ENCODE measurements at regions not wholly inside any gene's neighbourhood (a gene's known extent, or its start where the extent isn't known, plus 50 kb on each side); places are given as distances from the start of the nearest gene placed in this dataset.

- no peak for DNase-seq
- Histone ChIP-seq H3K27me3 (ENCODE audit: low read depth) (no peaks in the 10 kb centered on the region), H3K9me3 (no peaks in the 10 kb centered on the region), H3K36me3 (no peaks in the 10 kb centered on the region), H3K4me3 (no peak overlapping the region), H3K27ac (peak overlapping the region; percentile 26), H3K4me1 (peaks cover 4% of the 10 kb centered on the region)
- TF ChIP-seq, protein P1, sequence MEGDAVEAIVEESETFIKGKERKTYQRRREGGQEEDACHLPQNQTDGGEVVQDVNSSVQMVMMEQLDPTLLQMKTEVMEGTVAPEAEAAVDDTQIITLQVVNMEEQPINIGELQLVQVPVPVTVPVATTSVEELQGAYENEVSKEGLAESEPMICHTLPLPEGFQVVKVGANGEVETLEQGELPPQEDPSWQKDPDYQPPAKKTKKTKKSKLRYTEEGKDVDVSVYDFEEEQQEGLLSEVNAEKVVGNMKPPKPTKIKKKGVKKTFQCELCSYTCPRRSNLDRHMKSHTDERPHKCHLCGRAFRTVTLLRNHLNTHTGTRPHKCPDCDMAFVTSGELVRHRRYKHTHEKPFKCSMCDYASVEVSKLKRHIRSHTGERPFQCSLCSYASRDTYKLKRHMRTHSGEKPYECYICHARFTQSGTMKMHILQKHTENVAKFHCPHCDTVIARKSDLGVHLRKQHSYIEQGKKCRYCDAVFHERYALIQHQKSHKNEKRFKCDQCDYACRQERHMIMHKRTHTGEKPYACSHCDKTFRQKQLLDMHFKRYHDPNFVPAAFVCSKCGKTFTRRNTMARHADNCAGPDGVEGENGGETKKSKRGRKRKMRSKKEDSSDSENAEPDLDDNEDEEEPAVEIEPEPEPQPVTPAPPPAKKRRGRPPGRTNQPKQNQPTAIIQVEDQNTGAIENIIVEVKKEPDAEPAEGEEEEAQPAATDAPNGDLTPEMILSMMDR (IDR thresholded peaks at IDR 0.05), result no peak
- peak; percentile 68 to 71 for ATAC-seq
- intact Hi-C loops (cut with DNase I), result no loop called here
Measured at GRCh38 chr13:90690458-90691080, 656.9 kb upstream of the MIR17HG start.

GRCh38 chr13:90696254-90696653 lies 651.2 kb upstream of the MIR17HG start:
- ATAC-seq, result no peak

DNA sequence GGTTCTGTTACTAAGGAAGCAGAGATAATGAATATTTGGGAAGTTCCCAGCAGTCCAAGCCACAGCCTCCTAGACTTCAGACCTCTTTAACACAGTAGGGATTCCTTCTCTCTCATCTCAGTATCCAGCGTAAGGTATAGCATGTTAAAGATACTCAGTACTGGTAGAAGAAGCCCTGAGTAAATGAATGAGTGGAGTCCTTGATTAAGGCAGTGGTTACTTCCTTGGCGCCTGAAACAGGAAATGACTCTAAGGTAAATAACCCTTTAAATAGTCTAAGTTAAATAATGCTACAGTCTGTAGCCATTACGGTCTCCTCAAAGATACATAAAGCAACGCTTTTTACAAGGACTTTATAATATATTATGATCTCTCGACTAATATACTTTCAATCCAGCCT lies 650.8 kb upstream of the MIR17HG start:
- intact Hi-C loops (cut with DNase I), result no loop called here
- DNase-seq (no peak), ATAC-seq (no peak)
- H3K36me3 ChIP-seq, result no peaks in the 10 kb centered on the region
- no peaks in the 10 kb centered on the region for H3K27me3 ChIP-seq (ENCODE audit: low read depth)
- H3K4me3 ChIP-seq, result no peak overlapping the region
- TF ChIP-seq, protein P1 (IDR thresholded peaks at IDR 0.05), result no peak
- H3K9me3 ChIP-seq, result no peaks in the 10 kb centered on the region
- H3K4me1 ChIP-seq, result no peaks in the 10 kb centered on the region
- no peak overlapping the region for H3K27ac ChIP-seq

More at GRCh38 chr13:90696254-90696653, 651.2 kb upstream of the MIR17HG start:
- no peaks in the 10 kb centered on the region for H3K36me3 ChIP-seq
- H3K27me3 ChIP-seq (ENCODE audit: low read depth), result no peaks in the 10 kb centered on the region
- no peak overlapping the region for H3K4me3 ChIP-seq
- H3K4me1 ChIP-seq, result no peaks in the 10 kb centered on the region
- intact Hi-C loops (cut with DNase I), result no loop called here
- TF ChIP-seq, protein P1 (IDR thresholded peaks at IDR 0.05), result no peak
- no peak overlapping the region for H3K27ac ChIP-seq
- H3K9me3 ChIP-seq, result no peaks in the 10 kb centered on the region
- no peak for DNase-seq

DNA sequence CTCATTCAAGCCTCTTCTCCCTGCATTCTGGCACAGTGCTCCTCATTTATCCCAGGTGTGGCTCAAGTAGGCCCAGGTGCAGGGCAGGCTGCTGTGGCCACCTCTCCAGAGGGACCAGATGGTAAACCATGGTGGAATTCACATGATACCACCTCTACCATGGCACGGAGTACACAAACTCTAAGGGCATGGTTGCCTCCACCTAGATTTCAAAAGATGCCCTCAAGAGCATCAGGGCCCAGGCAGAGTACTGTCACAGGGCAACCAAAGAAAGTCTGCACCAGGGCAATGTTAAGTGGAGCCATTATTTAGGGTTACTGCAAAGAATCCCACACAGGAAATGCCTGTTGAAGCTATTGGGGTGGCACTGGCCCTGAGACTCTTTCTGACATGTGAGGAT lies 647.1 kb upstream of the MIR17HG start:
- ATAC-seq (no peak), DNase-seq (no peak)
- Histone ChIP-seq H3K27me3 (ENCODE audit: low read depth) (no peaks in the 10 kb centered on the region), H3K4me1 (no peaks in the 10 kb centered on the region), H3K27ac (no peak overlapping the region), H3K36me3 (no peaks in the 10 kb centered on the region), H3K4me3 (no peak overlapping the region), H3K9me3 (no peaks in the 10 kb centered on the region)
- TF ChIP-seq, protein P1 (IDR thresholded peaks at IDR 0.05), result no peak
- intact Hi-C loops (cut with DNase I), result no loop called here

GRCh38 chr13:90701264-90701663 lies 646.2 kb upstream of the MIR17HG start:
- TF ChIP-seq, protein P1 (IDR thresholded peaks at IDR 0.05), result no peak
- DNase-seq (no peak), ATAC-seq (no peak)
- Histone ChIP-seq H3K9me3 (no peaks in the 10 kb centered on the region), H3K4me1 (no peaks in the 10 kb centered on the region), H3K27ac (no peak overlapping the region), H3K4me3 (no peak overlapping the region), H3K36me3 (no peaks in the 10 kb centered on the region), H3K27me3 (ENCODE audit: low read depth) (no peaks in the 10 kb centered on the region)
- intact Hi-C loops (cut with DNase I), result no loop called here

Data from lower lobe of right lung (tissue), 2 donors.